ENCODE measurements at regions not wholly inside any gene's neighbourhood (a gene's known extent, or its start where the extent isn't known, plus 50 kb on each side); places are given as distances from the start of the nearest gene placed in this dataset.
"Not testable (repeated sequence)": the region's sequence is repeated elsewhere in the genome, so short reads cannot be mapped to it uniquely, and the experiment has no call there.

DNA sequence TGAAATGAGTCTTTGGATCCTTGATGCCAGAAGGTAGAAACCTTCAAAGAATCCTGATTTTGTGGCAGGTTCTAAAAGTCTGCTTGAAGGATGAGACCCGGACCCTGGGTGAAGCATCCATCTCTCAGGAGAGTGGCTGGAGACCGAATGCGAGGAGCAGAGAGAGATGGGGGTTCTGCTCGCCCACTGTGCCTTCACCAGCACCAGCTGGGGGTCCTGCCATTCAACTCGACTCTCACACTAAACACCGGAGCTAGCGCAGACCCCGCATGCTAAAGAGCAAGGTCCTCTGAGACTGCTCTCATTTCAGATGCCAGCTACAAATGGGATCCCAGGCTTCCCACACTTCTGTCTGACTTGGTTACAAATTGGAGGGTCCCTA is 218.4 kb downstream of the GLRX3 start:
- in situ Hi-C loops (cut with HindIII; ENCODE audit: low pct_unique_long_range_greater_than_20kb, low sequenced_read_pairs) (no loop called here), intact Hi-C loops (cut with micrococcal nuclease; ENCODE audit: unreplicated experiment) (no loop called here)
- ChIA-PET POLR2A (no interaction called here), CTCF (no interaction called here)
- no peak for ATAC-seq
- Histone ChIP-seq H3K4me1 (ENCODE audit: control insufficient read depth, insufficient read depth, low read length) (no peaks in the 10 kb centered on the region), H3K9me3 (ENCODE audit: control insufficient read depth, insufficient read depth, low read depth, low read length) (no peaks in the 10 kb centered on the region), H3K27me3 (ENCODE audit: control insufficient read depth, insufficient read depth, low read length) (0 out of 2 replicates have a peak, but pooled peaks cover 4% of the 10 kb centered on the region), H3K27ac (ENCODE audit: low read length) (no peak overlapping the region), H3K4me3 (ENCODE audit: low read depth in 2 of 2, low read length in 2 of 2) (no peak overlapping the region), H3K36me3 (ENCODE audit: control insufficient read depth, insufficient read depth, low read length) (no peaks in the 10 kb centered on the region)
- no peak for DNase-seq (ENCODE audit: low read depth, low spot score)
- no TSS peak for BruUV-seq (replicated peaks)
- TF ChIP-seq POLR2AphosphoS5 (IDR thresholded peaks at IDR 0.05; ENCODE audit: low read depth, low read length) (no peak), TCF7L2 (IDR thresholded peaks at IDR 0.05; ENCODE audit: low read depth, low read length) (no peak), SIN3A (IDR thresholded peaks at IDR 0.05; ENCODE audit: borderline replicate concordance, insufficient read depth, low read depth, low read length) (no peak)
- TF ChIP-seq, protein P1, sequence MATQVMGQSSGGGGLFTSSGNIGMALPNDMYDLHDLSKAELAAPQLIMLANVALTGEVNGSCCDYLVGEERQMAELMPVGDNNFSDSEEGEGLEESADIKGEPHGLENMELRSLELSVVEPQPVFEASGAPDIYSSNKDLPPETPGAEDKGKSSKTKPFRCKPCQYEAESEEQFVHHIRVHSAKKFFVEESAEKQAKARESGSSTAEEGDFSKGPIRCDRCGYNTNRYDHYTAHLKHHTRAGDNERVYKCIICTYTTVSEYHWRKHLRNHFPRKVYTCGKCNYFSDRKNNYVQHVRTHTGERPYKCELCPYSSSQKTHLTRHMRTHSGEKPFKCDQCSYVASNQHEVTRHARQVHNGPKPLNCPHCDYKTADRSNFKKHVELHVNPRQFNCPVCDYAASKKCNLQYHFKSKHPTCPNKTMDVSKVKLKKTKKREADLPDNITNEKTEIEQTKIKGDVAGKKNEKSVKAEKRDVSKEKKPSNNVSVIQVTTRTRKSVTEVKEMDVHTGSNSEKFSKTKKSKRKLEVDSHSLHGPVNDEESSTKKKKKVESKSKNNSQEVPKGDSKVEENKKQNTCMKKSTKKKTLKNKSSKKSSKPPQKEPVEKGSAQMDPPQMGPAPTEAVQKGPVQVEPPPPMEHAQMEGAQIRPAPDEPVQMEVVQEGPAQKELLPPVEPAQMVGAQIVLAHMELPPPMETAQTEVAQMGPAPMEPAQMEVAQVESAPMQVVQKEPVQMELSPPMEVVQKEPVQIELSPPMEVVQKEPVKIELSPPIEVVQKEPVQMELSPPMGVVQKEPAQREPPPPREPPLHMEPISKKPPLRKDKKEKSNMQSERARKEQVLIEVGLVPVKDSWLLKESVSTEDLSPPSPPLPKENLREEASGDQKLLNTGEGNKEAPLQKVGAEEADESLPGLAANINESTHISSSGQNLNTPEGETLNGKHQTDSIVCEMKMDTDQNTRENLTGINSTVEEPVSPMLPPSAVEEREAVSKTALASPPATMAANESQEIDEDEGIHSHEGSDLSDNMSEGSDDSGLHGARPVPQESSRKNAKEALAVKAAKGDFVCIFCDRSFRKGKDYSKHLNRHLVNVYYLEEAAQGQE (IDR thresholded peaks at IDR 0.05; ENCODE audit: insufficient read depth in 1 of 2, low read depth in 2 of 2, low read length in 1 of 2), result no peak
- TF ChIP-seq, protein P2, sequence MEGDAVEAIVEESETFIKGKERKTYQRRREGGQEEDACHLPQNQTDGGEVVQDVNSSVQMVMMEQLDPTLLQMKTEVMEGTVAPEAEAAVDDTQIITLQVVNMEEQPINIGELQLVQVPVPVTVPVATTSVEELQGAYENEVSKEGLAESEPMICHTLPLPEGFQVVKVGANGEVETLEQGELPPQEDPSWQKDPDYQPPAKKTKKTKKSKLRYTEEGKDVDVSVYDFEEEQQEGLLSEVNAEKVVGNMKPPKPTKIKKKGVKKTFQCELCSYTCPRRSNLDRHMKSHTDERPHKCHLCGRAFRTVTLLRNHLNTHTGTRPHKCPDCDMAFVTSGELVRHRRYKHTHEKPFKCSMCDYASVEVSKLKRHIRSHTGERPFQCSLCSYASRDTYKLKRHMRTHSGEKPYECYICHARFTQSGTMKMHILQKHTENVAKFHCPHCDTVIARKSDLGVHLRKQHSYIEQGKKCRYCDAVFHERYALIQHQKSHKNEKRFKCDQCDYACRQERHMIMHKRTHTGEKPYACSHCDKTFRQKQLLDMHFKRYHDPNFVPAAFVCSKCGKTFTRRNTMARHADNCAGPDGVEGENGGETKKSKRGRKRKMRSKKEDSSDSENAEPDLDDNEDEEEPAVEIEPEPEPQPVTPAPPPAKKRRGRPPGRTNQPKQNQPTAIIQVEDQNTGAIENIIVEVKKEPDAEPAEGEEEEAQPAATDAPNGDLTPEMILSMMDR (IDR thresholded peaks at IDR 0.05), result no peak

DNA sequence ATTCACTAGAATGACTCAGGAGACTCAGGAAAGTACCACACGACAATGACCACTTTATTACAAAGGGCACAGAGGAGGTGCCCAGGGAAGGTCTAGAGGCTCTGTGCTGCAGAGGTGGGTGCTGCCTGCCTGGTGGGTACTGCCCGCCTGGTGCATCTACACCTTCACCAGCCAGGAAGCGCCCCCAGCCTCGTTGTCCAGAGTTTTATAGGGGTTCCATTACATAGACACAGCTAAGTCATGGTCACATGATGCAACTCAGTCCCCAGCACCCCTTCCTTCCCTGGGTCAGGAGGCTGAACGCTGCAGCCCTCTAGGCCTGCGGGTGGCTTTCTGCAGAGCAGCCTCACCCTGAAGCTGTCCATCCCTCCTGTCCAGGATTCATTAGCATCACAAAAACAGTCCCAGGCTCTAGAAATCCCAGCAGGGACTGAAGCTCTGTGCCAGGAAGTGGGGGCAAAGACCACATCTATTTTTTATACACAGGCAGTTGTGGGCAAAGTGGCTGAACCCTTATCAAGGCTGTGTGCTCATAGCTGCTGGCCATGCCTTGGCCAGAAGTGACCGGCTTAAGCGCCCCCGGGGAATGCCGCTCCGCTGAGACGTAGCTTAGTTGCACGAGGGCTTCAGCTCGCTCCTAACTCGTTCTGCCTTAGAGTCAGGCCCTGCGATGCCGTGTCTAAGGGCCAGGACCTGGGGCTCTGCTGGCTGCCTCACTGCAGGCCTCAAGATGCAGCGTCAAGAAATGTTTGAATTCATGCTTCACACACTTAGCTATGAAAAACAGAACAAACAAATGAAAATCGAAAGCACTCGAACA is 219.0 kb downstream of the GLRX3 start:
- BruUV-seq (replicated peaks), result no TSS peak
- in situ Hi-C loops (cut with HindIII; ENCODE audit: low pct_unique_long_range_greater_than_20kb, low sequenced_read_pairs), result no loop called here
- H3K4me3 ChIP-seq (ENCODE audit: low read depth in 2 of 2, low read length in 2 of 2), result no peak overlapping the region
- H3K9me3 ChIP-seq (ENCODE audit: control insufficient read depth, insufficient read depth, low read depth, low read length), result no peaks in the 10 kb centered on the region
- intact Hi-C loops (cut with micrococcal nuclease; ENCODE audit: unreplicated experiment), result no loop called here
- POLR2A ChIA-PET, result no interaction called here
- no peaks in the 10 kb centered on the region for H3K36me3 ChIP-seq (ENCODE audit: control insufficient read depth, insufficient read depth, low read length)
- 0 out of 2 replicates have a peak, but pooled peaks cover 4% of the 10 kb centered on the region for H3K27me3 ChIP-seq (ENCODE audit: control insufficient read depth, insufficient read depth, low read length)
- no peak for ATAC-seq
- CTCF ChIA-PET, result no interaction called here
- no peaks in the 10 kb centered on the region for H3K4me1 ChIP-seq (ENCODE audit: control insufficient read depth, insufficient read depth, low read length)
- DNase-seq (ENCODE audit: low read depth, low spot score), result no peak
- no peak overlapping the region for H3K27ac ChIP-seq (ENCODE audit: low read length)
- TF ChIP-seq TCF7L2 (IDR thresholded peaks at IDR 0.05; ENCODE audit: low read depth, low read length) (no peak), POLR2AphosphoS5 (IDR thresholded peaks at IDR 0.05; ENCODE audit: low read depth, low read length) (no peak), SIN3A (IDR thresholded peaks at IDR 0.05; ENCODE audit: borderline replicate concordance, insufficient read depth, low read depth, low read length) (no peak)
- TF ChIP-seq, protein P2 (IDR thresholded peaks at IDR 0.05), result no peak
- TF ChIP-seq, protein P1 (IDR thresholded peaks at IDR 0.05; ENCODE audit: insufficient read depth in 1 of 2, low read depth in 2 of 2, low read length in 1 of 2), result no peak

DNA sequence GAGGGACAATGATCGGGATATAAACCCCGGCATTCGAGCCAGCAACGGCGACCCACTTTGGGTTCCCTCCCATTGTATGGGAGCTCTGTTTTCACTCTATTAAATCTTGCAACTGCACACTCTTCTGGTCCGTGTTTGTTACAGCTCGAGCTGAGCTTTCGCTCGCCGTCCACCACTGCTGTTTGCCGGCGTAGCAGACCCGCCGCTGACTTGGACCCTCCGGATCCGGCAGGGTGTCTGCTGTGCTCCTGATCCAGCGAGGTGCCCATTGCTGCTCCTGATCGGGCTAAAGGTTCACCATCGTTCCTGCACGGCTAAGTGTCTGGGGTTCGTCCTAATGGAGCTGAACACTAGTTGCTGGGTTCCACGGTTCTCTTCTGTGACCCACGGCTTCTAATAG is 220.2 kb downstream of the GLRX3 start:
- H3K27ac ChIP-seq (ENCODE audit: low read length); H3K9me3 ChIP-seq (ENCODE audit: control insufficient read depth, insufficient read depth, low read depth, low read length); ATAC-seq; POLR2A ChIA-PET; H3K4me3 ChIP-seq (ENCODE audit: low read depth in 2 of 2, low read length in 2 of 2); intact Hi-C loops (cut with micrococcal nuclease; ENCODE audit: unreplicated experiment); in situ Hi-C loops (cut with HindIII; ENCODE audit: low pct_unique_long_range_greater_than_20kb, low sequenced_read_pairs); BruUV-seq (replicated peaks); DNase-seq (ENCODE audit: low read depth, low spot score); H3K27me3 ChIP-seq (ENCODE audit: control insufficient read depth, insufficient read depth, low read length); H3K4me1 ChIP-seq (ENCODE audit: control insufficient read depth, insufficient read depth, low read length); H3K36me3 ChIP-seq (ENCODE audit: control insufficient read depth, insufficient read depth, low read length); CTCF ChIA-PET: not testable (repeated sequence)
